ENCODE measurements at regions not wholly inside any gene's neighbourhood (a gene's known extent, or its start where the extent isn't known, plus 50 kb on each side); places are given as distances from the start of the nearest gene placed in this dataset.

DNA sequence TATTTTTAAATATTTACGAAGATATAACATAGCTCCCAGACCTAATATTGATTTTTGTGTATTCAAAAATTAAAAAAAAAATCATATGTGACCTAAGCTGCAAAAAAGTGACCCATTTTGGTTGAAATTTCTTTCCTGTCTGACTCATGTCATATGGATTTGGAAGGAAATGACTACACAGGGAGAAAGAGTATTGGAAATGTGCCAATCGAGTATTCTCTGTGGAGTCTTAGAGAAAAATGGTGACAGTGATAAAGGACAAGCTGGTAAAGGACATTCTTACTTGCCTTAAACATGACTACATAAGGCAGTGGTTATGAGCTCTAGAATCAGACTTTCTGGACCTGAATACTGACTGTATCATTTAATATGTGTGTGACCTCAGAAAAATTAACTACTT is 262.9 kb upstream of the PTPRD start:
- no peak for TF ChIP-seq KLF8 (tag by site-specific recombination; IDR thresholded peaks at IDR 0.05)
- no peak for TF ChIP-seq ZNF37A (tag by site-specific recombination; IDR thresholded peaks at IDR 0.05)
- TF ChIP-seq ZNF169 (tag by site-specific recombination; IDR thresholded peaks at IDR 0.05), result no peak
- no peak for TF ChIP-seq ZNF266 (tag by site-specific recombination; IDR thresholded peaks at IDR 0.05; ENCODE audit: low read depth)
- TF ChIP-seq ZNF776 (tag by site-specific recombination; IDR thresholded peaks at IDR 0.05; ENCODE audit: borderline replicate concordance), result no peak
- TF ChIP-seq MYNN (tag by site-specific recombination; IDR thresholded peaks at IDR 0.05; ENCODE audit: borderline replicate concordance), result no peak
- TF ChIP-seq, protein P1, sequence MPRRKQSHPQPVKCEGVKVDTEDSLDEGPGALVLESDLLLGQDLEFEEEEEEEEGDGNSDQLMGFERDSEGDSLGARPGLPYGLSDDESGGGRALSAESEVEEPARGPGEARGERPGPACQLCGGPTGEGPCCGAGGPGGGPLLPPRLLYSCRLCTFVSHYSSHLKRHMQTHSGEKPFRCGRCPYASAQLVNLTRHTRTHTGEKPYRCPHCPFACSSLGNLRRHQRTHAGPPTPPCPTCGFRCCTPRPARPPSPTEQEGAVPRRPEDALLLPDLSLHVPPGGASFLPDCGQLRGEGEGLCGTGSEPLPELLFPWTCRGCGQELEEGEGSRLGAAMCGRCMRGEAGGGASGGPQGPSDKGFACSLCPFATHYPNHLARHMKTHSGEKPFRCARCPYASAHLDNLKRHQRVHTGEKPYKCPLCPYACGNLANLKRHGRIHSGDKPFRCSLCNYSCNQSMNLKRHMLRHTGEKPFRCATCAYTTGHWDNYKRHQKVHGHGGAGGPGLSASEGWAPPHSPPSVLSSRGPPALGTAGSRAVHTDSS (tag by site-specific recombination; IDR thresholded peaks at IDR 0.05), result no peak
- TF ChIP-seq, protein P2, sequence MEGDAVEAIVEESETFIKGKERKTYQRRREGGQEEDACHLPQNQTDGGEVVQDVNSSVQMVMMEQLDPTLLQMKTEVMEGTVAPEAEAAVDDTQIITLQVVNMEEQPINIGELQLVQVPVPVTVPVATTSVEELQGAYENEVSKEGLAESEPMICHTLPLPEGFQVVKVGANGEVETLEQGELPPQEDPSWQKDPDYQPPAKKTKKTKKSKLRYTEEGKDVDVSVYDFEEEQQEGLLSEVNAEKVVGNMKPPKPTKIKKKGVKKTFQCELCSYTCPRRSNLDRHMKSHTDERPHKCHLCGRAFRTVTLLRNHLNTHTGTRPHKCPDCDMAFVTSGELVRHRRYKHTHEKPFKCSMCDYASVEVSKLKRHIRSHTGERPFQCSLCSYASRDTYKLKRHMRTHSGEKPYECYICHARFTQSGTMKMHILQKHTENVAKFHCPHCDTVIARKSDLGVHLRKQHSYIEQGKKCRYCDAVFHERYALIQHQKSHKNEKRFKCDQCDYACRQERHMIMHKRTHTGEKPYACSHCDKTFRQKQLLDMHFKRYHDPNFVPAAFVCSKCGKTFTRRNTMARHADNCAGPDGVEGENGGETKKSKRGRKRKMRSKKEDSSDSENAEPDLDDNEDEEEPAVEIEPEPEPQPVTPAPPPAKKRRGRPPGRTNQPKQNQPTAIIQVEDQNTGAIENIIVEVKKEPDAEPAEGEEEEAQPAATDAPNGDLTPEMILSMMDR (tag by site-specific recombination; IDR thresholded peaks at IDR 0.05), result no peak
- TF ChIP-seq GLIS1 (tag by site-specific recombination; IDR thresholded peaks at IDR 0.05), result no peak
- TF ChIP-seq, protein P3, sequence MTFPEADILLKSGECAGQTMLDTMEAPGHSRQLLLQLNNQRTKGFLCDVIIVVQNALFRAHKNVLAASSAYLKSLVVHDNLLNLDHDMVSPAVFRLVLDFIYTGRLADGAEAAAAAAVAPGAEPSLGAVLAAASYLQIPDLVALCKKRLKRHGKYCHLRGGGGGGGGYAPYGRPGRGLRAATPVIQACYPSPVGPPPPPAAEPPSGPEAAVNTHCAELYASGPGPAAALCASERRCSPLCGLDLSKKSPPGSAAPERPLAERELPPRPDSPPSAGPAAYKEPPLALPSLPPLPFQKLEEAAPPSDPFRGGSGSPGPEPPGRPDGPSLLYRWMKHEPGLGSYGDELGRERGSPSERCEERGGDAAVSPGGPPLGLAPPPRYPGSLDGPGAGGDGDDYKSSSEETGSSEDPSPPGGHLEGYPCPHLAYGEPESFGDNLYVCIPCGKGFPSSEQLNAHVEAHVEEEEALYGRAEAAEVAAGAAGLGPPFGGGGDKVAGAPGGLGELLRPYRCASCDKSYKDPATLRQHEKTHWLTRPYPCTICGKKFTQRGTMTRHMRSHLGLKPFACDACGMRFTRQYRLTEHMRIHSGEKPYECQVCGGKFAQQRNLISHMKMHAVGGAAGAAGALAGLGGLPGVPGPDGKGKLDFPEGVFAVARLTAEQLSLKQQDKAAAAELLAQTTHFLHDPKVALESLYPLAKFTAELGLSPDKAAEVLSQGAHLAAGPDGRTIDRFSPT (tag by site-specific recombination; IDR thresholded peaks at IDR 0.05), result no peak

Data from HEK293 (cell line).